GM19025 (cell line): ENCODE measurements at regions not wholly inside any gene's neighbourhood (a gene's known extent, or its start where the extent isn't known, plus 50 kb on each side); places are given as distances from the start of the nearest gene placed in this dataset.
A peak's percentile ranks its signal among the peaks of the same experiment; 100 is the strongest.

Source experiments
- ATAC-seq: cut with Tn5 transposase; IDR thresholded peaks from one replicate; pipeline ENCODE4 v1.9.1; 2021; ENCODE audit warnings: mild to moderate bottlenecking, low read depth, moderate library complexity; ENCODE audit not compliant: unreplicated experiment

- no peak for ATAC-seq
These were observed 102.4 kb downstream of the EFNB2 start for GRCh38 chr13:106433066-106433465.

- ATAC-seq: no peak
These were observed 102.8 kb downstream of the EFNB2 start for GRCh38 chr13:106432636-106433035.

- no peak for ATAC-seq
These were observed 108.6 kb downstream of the EFNB2 start for GRCh38 chr13:106426909-106427308.

- ATAC-seq: no peak
These were observed 109.8 kb downstream of the EFNB2 start for GRCh38 chr13:106425661-106426060.

- ATAC-seq: no peak
These were observed 110.7 kb downstream of the EFNB2 start for GRCh38 chr13:106424805-106425204.

GRCh38 chr13:106423530-106423929 lies 111.9 kb downstream of the EFNB2 start:
- peak; percentile 76 for ATAC-seq

DNA sequence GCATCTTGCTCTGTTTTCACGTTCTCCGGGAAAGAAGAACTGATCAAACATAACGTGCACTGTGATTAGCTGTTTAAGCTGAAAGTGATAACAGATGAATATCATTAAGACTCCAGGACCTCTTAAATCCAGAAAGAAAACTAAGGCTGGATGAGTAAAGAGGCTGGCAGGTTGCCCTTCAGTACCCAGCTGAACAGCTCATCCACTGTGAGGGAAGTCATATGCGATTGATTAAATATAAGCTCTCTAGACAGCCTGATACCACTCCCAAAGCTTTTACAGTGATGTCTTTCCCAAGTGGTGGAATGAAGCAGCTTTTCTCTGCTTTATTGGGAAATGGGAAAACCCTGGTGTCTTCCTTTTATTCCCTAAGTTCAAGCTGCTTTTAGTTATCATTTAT lies 116.9 kb downstream of the EFNB2 start:
- ATAC-seq: no peak

DNA sequence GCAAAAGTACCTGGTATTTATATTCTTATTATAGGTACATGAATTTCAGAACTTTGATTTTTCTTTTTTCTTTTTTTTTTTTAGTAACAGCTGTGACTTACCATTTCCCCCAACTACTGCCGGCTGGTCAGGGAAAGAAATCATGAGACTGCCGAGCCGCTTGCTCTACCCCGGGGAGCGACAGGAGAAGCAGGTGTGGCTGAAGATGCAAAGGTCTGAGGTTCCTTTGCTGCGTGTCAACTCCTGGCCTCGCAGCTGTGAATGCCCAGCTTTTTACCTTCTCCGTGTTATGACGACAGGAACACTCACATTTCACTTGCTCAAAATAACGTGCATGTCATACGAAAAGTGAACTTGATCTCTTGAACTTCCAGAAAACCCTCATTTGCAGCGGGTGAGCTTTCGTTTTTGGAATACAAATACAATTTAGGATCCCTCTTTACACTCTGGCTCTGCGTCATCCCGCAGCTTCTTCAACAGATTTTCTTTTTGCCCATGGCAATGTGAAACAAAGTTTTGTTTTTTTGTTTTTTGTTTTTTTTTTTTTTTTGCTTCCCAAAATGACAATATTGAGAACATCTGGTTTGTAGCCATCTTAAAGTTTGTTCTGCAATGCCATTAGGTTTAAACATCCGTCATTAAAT lies 117.9 kb downstream of the EFNB2 start:
- ATAC-seq: no peak

DNA sequence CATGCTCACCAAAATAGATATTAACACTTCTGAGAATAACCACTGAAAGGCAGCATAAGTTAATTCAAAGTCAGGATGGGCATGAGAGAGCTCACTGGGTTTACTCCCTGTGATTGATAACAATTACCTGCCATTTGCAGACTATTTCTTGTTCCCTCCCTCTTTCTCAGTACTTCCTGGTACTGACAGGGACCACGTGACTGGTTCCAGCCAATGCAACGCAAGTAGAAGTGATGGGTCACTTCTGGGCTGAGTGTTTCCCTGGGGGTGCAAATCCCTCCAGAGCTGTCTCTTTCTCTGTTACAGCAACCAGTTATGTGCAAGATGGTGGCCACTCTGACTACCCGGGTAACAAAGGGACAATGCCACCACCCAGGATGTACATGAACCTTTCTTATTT lies 118.8 kb downstream of the EFNB2 start:
- ATAC-seq: no peak

- ATAC-seq: no peak
These were observed 119.5 kb downstream of the EFNB2 start for GRCh38 chr13:106415971-106416370.

DNA sequence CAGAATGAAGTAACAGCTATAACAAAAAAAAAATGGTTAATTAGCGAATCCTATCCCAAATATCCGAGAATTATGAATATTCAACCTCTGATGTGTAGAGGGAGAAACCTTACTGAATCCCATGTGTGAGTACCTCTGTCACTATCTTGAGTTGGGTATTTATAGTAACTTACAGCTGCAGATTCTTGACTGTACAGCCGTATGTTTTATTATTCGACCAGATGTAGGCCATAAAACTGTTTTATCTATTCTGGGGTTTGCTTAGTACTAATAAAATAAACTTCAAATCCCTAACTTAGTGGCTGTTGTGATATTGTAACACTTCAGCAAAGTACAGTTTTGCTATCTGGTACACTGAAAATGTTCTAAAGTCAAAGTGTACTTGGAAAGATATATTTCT lies 120.0 kb downstream of the EFNB2 start:
- no peak for ATAC-seq

DNA sequence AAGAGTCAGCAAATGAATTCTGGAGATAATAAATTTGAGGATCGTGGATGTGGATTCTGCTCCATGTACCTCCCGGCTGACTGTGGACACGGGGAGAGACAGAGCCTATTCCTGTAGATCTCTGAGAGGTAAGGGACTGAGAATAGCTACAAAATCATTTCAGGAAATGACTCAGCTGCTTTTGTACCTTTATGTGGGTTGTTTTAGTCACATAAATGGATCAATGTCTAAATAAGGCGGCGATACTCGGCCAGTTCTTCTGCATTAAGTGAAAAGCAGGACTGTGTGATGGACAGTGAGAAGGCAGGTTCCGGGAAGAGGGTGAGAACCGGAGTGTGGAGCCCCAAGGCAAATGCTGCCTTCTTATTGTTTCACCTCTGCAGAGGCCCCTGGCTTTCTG lies 128.1 kb downstream of the EFNB2 start:
- ATAC-seq: no peak

GRCh38 chr13:106405731-106406130 lies 129.7 kb downstream of the EFNB2 start:
- ATAC-seq: no peak

- ATAC-seq: no peak
These were observed 132.2 kb downstream of the EFNB2 start for GRCh38 chr13:106403280-106403679.

DNA sequence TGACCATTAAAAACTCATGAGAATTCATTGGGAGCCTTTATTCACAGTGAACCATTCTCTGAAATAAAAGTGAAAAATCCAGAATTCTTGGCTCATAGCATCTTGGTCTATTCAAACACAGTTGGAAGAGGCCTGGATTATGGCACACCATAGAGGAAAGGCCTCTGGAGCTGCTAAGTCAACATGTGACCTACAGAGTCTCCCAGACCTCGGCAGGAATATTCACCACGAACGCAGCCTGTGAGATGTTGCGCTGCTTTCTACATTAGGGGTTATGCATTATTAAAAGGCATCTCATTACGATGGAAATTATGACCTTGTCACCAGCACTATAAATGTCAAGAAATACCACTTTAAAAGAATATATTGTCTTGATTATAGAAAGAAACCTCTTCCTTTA lies 132.6 kb downstream of the EFNB2 start:
- ATAC-seq: no peak

GRCh38 chr13:106401081-106401480 lies 134.4 kb downstream of the EFNB2 start:
- ATAC-seq: no peak

GRCh38 chr13:106400289-106400688 lies 135.2 kb downstream of the EFNB2 start:
- ATAC-seq: no peak

GRCh38 chr13:106398289-106398688 lies 137.2 kb downstream of the EFNB2 start:
- ATAC-seq: no peak

GRCh38 chr13:106393776-106394175 lies 141.7 kb downstream of the EFNB2 start:
- no peak for ATAC-seq

DNA sequence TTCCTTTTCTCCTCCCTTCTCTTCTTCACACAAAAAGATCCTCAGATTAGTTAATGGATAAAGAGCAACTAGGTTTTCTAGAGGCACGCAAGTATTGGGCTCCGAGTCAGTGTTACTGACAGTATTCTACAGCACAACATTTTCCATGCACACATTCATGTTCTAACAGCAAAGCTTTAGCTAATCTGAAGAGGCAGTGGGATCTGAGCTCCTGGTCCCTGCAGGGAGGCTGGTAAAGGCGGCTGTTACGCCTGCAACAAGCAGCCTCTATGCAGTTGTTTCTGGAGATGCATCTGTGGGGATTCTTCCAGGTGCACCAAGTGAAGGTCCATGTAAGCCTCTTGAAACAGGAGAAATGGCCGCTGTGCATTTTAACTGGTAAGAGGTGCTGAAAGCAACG lies 143.8 kb downstream of the EFNB2 start:
- no peak for ATAC-seq

DNA sequence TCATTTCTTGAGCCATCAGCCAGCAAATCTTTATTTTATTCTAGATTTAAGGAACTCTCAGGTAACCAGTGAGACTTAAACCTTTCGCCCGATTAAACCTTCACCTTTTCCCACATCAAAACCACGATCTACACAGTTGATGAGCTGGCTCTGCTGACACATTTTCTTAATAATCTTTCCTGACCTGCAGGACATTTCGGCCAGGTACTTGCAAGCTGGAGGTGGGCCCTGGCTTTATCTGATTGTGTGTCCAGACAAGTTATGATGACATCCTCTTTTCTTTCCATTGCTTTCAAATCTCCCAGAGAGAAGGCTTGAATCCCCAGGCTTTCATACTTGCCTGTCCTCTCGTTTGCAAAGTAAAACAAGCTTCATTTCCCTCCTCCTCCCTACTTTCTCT lies 144.2 kb downstream of the EFNB2 start:
- no peak for ATAC-seq

- no peak for ATAC-seq
These were observed 145.1 kb downstream of the EFNB2 start for GRCh38 chr13:106390367-106390766.

DNA sequence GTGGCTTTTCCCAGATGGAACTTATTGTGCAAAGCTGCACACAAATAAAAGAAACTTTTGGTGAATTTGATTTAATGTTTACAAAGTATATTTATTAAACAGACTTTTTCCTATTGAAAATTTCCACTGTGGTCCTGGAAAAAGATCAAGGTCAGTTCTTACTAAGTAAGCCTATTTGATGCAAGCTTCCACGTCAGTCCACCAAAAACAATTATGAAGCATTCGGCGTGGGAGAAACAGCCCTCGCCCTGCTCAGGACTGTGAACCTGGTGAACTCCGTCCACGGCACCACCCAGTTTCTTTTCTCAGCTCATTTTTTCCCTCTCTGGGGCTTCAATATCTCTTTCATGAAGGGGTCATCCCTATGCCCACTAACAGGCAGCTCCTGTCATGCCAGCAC lies 149.8 kb downstream of the EFNB2 start:
- ATAC-seq: no peak
